Parathyroid adenoma (tissue), 2 donors: ENCODE measurements at regions not wholly inside any gene's neighbourhood (a gene's known extent, or its start where the extent isn't known, plus 50 kb on each side); places are given as distances from the start of the nearest gene placed in this dataset.

Experiments used
- H2AFZ ChIP-seq: fragments of 300-600 bp; sonication (generic); one replicate; pipeline ENCODE4 v1.7.0; 2017; ENCODE audit warnings: antibody characterized with exemption, mild to moderate bottlenecking
- H3K27ac ChIP-seq: fragments of 300-600 bp; sonication (generic); one replicate; pipeline ENCODE4 v1.7.0; 2017
- H3K27me3 ChIP-seq: fragments of 300-600 bp; sonication (generic); one replicate; pipeline ENCODE4 v1.7.0; 2017; ENCODE audit warnings: low read length; ENCODE audit not compliant: control insufficient read depth, insufficient read depth
- H3K36me3 ChIP-seq: fragments of 300-600 bp; sonication (generic); one replicate; pipeline ENCODE4 v1.7.0; 2017; ENCODE audit warnings: low read length; ENCODE audit not compliant: control insufficient read depth, insufficient read depth
- H3K4me1 ChIP-seq: fragments of 300-600 bp; sonication (generic); one replicate; pipeline ENCODE4 v1.7.0; 2017; ENCODE audit warnings: control low read depth
- H3K4me2 ChIP-seq: fragments of 300-600 bp; sonication (generic); one replicate; pipeline ENCODE4 v1.7.0; 2017; ENCODE audit warnings: low read length
- H3K4me3 ChIP-seq: fragments of 300-600 bp; sonication (generic); one replicate; pipeline ENCODE4 v1.7.0; 2017; ENCODE audit warnings: low read depth, low read length
- H3K79me2 ChIP-seq: fragments of 300-600 bp; sonication (generic); one replicate; pipeline ENCODE4 v1.7.0; 2017; ENCODE audit warnings: control low read depth
- H3K9ac ChIP-seq: fragments of 300-600 bp; sonication (generic); one replicate; pipeline ENCODE4 v1.7.0; 2017; ENCODE audit warnings: mild to moderate bottlenecking
- H3K9me3 ChIP-seq: fragments of 300-600 bp; sonication (generic); one replicate; pipeline ENCODE4 v1.7.0; 2017; ENCODE audit warnings: low read length; ENCODE audit not compliant: control insufficient read depth
- TF ChIP-seq, protein P1 (sequence below): fragments of 300-600 bp; sonication (generic); IDR thresholded peaks from one replicate; pipeline ENCODE4 v1.7.0; 2017; ENCODE audit warnings: antibody characterized with exemption, mild to moderate bottlenecking
- donor health status: primary hyperparathyroidism.

DNA sequence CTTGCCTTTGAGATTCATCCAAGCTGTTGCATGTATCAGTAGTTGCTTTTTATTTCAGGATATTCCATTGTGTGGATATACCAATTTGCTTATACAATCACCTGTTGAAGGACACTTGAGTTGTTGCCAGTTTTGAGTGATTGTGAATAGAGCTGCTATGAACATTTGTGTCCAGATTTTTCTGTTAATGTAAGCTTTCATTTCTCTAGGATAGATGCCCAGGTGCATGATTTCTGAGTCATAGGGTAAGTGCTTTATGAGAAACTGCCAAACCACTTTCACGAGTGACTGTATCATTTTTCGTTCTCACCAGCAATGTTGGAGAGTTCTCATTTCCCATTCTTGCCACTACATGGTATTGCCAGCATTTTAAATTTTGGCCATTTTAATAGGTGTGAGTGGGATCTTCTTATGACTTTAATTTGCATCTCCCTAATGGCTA, 434.6 kb upstream of the RGS6 start:
- no peaks in the 10 kb centered on the region for H3K79me2 ChIP-seq
- no peak overlapping the region for H2AFZ ChIP-seq
- H3K4me2 ChIP-seq = no peak overlapping the region
- TF ChIP-seq, protein P1, sequence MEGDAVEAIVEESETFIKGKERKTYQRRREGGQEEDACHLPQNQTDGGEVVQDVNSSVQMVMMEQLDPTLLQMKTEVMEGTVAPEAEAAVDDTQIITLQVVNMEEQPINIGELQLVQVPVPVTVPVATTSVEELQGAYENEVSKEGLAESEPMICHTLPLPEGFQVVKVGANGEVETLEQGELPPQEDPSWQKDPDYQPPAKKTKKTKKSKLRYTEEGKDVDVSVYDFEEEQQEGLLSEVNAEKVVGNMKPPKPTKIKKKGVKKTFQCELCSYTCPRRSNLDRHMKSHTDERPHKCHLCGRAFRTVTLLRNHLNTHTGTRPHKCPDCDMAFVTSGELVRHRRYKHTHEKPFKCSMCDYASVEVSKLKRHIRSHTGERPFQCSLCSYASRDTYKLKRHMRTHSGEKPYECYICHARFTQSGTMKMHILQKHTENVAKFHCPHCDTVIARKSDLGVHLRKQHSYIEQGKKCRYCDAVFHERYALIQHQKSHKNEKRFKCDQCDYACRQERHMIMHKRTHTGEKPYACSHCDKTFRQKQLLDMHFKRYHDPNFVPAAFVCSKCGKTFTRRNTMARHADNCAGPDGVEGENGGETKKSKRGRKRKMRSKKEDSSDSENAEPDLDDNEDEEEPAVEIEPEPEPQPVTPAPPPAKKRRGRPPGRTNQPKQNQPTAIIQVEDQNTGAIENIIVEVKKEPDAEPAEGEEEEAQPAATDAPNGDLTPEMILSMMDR = no peak
- no peaks in the 10 kb centered on the region for H3K27me3 ChIP-seq
- H3K9ac ChIP-seq = no peak overlapping the region
- H3K27ac ChIP-seq = no peak overlapping the region
- no peak overlapping the region for H3K4me3 ChIP-seq
- no peaks in the 10 kb centered on the region for H3K9me3 ChIP-seq
- no peaks in the 10 kb centered on the region for H3K4me1 ChIP-seq
- no peaks in the 10 kb centered on the region for H3K36me3 ChIP-seq

DNA sequence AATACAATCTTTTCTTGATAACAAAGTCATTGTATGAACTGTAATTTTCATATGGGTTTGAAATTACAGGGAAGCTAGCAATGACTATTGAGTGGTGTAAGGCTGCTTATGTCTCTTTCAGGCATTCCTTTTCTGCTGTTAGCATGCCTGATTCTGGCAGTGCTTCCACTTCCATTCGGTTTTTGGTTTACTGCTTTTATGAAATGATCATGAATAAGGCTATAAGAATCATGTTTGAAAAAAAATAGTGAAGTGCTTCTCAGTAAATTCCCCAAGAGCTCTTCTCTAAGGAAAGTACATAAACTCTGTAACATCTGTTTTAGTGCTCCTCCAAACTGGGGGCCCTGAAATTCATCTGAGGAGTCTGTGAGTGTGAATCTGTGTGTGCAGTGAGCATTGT, 434.0 kb upstream of the RGS6 start:
- Histone ChIP-seq H3K79me2 (no peaks in the 10 kb centered on the region), H3K27ac (no peak overlapping the region), H2AFZ (no peak overlapping the region), H3K4me1 (no peaks in the 10 kb centered on the region), H3K36me3 (no peaks in the 10 kb centered on the region), H3K4me3 (no peak overlapping the region), H3K9ac (no peak overlapping the region), H3K27me3 (no peaks in the 10 kb centered on the region), H3K4me2 (no peak overlapping the region), H3K9me3 (no peaks in the 10 kb centered on the region)
- TF ChIP-seq, protein P1 = no peak

DNA sequence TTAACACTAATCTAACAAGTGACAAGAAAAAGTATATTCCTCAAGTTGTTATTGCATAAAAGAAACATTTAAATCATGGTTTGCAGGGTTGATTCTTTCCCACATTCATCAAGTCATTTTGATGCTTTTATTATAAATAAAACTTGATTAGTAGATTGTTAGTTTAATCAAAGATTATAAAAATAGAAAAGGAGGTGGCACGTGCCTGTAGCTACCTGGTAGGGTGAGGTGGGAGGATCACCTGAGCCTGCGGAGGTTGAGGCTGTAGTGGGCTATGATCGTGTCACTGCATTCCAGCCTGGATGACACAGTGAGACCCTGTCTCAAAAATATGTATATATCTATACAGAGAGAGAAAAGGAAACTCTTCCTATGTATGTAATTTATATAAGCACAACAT, 433.2 kb upstream of the RGS6 start:
- Histone ChIP-seq H3K4me2 (no peak overlapping the region), H3K9ac (no peak overlapping the region), H3K36me3 (no peaks in the 10 kb centered on the region), H3K79me2 (no peaks in the 10 kb centered on the region), H3K27me3 (no peaks in the 10 kb centered on the region), H3K4me1 (no peaks in the 10 kb centered on the region), H2AFZ (no peak overlapping the region), H3K9me3 (no peaks in the 10 kb centered on the region), H3K4me3 (no peak overlapping the region), H3K27ac (no peak overlapping the region)
- TF ChIP-seq, protein P1 = no peak

DNA sequence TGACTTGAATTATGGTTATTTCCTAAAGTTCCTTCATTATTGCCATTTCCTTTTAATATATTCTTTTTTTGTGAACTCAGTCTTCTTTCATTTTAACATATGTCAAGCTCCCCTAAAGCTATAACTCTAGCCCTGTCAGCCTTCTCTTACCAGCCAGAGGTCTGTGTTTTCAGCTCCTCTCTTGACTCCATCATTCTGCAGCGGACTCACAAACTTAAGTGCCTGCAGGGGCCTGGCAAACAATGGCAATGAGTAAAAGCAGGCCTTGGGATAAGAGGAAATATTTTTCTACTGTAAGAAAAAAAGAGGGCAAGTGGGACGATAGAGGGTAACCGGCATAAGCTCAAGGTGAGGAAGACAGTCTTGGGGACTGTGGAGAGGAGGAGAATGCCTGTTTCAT, 424.5 kb upstream of the RGS6 start:
- no peaks in the 10 kb centered on the region for H3K4me1 ChIP-seq
- no peak overlapping the region for H3K27ac ChIP-seq
- no peak overlapping the region for H2AFZ ChIP-seq
- H3K9ac ChIP-seq = no peak overlapping the region
- H3K4me3 ChIP-seq = no peak overlapping the region
- no peaks in the 10 kb centered on the region for H3K27me3 ChIP-seq
- no peak overlapping the region for H3K4me2 ChIP-seq
- TF ChIP-seq, protein P1 = no peak
- H3K9me3 ChIP-seq = no peaks in the 10 kb centered on the region
- H3K79me2 ChIP-seq = no peaks in the 10 kb centered on the region
- no peaks in the 10 kb centered on the region for H3K36me3 ChIP-seq

DNA sequence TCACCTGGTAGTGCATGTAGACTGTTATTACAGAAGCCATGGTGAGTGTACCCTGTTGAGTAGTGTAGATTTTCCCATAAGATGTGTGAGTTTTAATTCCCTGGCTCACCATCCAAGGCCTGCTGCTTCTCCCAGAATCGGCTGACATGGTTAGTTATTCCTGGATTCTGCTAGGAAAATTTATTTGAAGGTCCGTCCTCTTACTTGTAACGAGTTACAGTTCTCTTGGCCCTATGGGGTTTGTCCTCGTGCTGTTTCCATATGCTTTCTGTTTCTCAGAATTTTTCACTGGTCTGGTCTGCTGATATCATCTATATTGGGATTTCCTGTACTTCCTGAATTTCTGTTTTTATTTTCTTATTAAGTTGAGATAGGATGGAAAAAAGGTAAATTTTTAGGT, 423.3 kb upstream of the RGS6 start:
- TF ChIP-seq, protein P1 = no peak
- Histone ChIP-seq H2AFZ (no peak overlapping the region), H3K4me1 (no peaks in the 10 kb centered on the region), H3K4me3 (no peak overlapping the region), H3K79me2 (no peaks in the 10 kb centered on the region), H3K27me3 (no peaks in the 10 kb centered on the region), H3K4me2 (no peak overlapping the region), H3K9ac (no peak overlapping the region), H3K9me3 (no peaks in the 10 kb centered on the region), H3K27ac (no peak overlapping the region), H3K36me3 (no peaks in the 10 kb centered on the region)
